ENCODE measurements at regions not wholly inside any gene's neighbourhood (a gene's known extent, or its start where the extent isn't known, plus 50 kb on each side); places are given as distances from the start of the nearest gene placed in this dataset.
"Not testable (repeated sequence)": the region's sequence is repeated elsewhere in the genome, so short reads cannot be mapped to it uniquely, and the experiment has no call there.

DNA sequence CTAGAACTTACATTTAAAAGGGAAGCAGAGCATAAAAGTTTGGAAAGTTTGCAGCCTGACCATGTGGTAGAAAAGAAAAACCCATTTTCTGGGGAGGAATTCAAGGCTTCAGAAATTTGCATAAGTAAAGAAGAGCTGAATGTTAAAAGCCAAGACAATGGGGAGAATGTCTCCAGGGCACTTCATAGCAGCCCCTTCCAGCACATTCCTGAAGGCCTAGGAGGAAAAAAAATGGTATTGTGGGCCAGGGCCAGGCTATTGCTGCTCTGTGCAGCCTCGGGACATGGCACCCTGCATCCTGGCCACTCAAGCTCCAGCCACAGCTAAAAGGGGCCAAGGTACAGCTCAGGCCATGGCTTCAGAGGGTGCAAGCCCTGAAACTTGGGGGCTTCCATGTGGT is 474.2 kb upstream of the MDGA2 start:
- not testable (repeated sequence) for DNase-seq

DNA sequence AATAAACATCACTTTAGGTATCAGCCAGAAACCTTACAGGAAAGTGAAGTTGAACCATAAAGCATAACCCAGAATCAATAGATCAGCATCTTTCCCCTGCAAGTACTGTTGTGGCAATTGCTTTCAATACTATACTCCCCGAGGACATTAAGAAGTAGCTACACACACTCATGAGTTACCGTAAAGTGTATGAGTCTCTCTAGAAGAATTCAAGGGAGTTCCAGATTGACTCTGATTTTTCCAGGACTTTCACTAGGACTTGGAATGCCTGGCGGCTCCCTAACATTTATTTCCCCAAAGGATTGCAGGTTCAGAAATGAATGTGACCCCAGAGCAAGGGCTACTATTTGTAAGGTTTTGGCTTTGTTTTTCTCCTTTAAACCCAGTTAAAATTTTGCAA is 465.4 kb upstream of the MDGA2 start:
- no peak for DNase-seq

DNA sequence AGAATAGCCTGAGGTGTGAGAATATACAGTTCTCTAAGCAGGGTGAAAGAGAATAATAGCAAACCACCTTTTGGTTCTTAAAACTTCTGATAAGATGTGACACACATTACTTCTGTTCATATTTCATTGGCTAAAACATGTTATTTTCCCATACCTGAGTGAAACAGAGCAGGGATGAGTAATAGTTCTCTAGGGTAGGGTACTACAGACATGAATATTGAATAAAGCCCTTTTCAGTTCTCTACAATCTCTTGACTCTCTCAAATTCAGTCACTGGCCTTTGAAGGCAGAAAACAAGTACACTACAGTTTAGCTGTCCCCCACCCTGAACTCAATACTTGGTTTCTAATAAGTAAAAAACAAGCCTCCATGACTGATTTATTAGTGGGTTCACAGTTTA is 454.1 kb upstream of the MDGA2 start:
- DNase-seq, result no peak

DNA sequence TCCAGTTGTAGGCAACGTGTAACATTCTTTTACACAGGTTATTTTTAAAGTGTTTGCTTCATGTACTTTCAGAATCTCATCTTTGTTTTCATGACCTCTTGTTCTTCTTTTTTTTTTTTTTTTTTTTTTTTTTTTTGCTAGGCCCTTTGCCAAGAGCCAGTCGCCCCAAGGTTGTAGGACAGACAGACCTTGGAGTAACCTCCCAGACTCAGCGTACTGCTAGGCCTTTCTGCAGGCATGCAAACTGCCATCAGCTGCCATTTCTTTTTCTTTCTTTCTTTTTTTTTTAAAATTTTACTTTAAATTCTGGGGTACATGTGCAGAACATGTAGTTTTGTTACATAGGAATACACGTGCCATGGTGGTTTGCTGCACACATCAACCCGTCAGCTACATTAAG is 452.3 kb upstream of the MDGA2 start:
- no peak for DNase-seq

DNA sequence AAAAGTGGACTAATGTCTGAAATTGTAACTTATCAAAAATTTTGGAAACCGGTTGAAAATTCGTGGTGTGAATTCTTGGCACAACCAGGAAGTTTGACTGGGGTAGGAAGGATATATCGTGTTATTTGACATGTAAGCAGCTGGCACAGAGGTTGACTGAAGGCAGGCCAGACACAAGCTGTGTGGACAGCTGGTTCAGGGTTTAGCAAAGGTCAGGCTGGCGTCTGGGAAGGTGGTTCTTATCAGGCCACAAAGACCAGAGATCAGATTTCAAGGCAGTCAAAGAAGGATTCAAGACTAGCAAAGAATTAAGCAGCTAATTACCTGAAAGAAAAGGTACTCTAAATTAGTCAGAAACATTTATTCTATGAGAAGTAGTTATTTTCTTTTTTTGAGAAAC is 450.2 kb upstream of the MDGA2 start:
- no peak for DNase-seq

DNA sequence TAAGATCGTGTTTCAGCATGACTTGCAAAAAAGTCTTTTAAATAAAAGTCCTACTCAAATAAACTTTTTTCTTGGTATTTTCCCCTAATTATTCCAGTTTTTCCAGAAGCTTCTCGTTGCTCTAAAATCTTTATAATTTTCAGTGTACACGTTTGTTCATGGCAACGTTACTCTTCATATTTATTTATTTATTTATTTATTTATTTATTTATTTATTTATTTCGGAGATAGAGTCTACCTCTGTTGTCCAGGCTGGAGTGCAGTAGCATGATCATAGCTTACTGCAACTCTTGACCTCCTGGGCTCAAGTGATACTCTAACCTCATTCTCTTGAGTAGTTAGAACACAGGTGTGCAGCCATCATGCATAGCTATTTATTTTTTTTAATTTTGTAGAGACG is 438.3 kb upstream of the MDGA2 start:
- no peak for DNase-seq

DNA sequence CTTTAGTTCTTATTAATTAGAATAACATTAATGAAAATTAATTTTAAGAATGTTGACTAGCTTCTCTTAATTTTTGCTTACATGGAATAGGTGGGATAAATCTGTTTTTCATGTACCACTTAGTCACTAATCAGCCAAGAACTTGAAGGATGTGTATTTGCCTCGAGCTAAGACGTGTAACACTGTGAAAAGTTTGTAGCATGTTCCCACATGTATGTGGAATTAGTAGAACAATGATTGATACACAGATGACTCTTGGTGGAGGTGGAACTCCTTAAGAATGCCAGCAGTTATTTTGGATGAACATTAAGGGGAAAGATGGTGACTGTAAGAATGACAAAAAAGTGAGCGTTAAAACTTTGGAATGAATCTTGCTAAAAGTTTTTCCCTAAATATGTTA is 435.7 kb upstream of the MDGA2 start:
- no peak for DNase-seq

DNA sequence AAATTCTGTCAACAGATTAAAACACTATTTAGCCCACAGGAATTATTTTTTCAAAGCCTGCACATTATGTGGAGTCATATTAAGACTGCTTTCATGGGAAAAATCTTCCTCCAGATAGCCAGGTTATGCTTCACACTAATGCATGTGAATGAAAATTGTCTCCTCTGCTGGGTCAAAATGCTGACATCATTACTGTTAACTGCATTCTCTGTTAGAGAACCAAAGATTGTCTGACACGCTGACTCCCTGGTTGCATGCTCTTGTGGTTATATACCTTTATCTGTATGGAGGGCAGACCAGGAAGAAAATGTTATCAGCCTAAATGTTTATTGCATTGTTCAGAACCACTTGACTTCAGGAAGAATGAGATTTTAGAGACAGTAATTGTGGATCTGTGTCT is 432.2 kb upstream of the MDGA2 start:
- DNase-seq, result no peak

DNA sequence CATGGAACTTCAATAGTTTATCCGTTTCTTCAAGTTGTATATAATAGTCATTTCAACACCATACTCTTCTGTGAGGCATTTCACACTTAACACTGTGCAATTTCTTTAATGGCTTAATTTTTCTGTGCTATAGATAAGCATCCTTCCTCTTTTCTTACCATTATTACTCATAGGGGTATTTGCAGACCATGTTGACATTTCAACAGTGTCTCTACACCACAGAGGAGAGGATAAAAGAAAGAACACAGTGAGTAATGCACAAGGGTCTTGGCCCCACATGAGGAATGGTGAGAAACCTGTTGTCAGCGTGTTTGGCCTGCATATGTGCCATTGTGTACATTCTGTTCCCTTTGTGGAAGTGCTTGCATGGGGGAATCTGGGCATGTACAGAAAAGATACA is 421.5 kb upstream of the MDGA2 start:
- DNase-seq, result no peak

DNA sequence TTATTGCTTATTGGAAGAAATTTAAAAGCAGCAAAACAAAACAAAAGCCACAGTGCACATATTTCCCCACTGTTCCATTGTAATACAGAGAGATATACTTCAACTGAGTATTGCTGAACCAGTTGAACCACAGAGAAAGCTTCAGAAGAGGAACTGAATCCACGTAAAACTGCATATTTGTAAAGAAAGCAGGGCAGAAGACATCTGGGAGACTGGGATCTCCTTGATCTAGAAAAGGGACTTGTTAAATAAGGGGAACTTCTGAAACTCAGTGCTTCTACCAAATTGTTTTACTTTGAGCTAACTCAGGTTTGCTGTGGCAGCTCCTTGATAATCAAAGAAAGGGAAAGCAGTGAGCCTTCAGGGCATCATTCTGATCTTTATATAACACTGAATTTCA is 411.1 kb upstream of the MDGA2 start:
- DNase-seq, result no peak

DNA sequence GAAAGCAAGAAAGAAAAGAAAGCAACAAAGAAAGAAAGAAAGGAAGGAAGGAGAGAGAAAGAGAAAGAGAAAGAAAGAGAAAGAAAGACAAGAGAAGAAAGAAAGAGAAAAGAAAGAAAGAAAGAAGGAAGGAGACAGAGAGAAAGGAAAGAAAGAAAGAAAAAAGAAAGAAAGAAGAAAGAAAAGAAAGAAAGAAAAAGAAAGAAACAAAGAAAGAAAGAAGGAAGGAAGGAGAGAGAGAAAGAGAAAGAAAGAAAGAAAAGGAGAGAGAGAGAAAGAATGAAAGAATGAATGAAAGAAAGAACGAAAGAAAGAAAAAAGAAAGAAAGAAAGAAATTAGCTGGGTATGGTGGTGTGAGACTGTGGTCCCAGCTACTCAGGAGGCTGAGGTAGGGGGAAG is 400.1 kb upstream of the MDGA2 start:
- DNase-seq, result no peak

DNA sequence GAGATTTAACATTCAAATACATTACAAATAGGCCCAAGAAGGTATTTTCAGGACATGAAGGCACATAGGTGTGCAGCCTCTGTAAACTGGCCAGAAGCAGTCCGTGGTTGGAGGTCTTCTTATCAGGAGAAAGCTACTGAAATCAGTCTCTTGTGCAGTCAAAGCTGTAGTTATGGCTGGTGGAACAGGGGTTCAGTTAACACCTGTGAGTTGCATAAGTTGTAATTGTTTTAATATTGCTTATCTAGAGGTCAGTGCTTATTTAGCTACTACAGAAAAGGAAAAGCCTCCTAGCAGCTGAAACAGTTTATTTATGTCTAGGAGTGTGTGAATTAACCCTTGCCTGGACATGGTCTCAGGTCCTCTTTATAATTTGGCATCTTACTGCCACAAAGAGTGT is 377.6 kb upstream of the MDGA2 start:
- DNase-seq, result no peak

DNA sequence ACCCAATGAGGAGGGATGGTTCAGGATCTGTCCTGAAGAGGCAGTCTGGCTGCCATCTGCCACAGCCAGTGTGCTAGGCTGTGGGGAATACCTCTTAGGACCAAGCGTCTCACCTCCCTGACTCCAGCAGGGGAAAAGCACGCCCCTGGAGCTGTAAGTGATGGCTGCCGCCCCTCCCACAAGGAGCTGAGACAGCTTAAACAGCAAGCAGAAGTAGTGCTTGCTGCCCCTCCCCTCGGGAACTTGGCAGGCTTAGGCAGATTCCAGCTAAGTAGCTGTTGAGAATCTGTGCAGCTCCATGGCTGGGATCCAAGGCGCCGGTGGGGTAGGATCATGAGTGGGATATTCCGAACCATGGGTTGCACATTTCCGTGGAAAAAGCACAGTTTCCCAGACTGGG is 360.4 kb upstream of the MDGA2 start:
- DNase-seq, result no peak

DNA sequence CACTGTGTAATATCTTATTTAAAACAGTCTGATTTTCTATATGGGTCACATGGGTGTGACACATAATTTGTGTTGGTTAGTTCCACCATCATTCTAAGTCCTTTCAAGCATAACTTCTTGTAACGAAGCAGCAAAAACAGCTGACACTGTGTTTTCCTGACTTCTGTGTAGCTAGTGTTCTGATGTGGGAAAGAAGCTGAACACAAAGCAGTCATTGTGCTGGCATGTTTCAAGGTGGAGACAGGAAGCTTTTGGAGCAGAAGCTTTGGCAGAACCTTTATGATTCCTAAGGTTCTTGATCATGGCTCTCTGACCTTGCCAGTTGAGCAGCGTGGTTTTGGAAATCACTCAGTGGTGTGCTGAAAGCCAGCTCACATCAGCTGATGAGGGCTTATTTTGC is 351.7 kb upstream of the MDGA2 start:
- no peak for DNase-seq

DNA sequence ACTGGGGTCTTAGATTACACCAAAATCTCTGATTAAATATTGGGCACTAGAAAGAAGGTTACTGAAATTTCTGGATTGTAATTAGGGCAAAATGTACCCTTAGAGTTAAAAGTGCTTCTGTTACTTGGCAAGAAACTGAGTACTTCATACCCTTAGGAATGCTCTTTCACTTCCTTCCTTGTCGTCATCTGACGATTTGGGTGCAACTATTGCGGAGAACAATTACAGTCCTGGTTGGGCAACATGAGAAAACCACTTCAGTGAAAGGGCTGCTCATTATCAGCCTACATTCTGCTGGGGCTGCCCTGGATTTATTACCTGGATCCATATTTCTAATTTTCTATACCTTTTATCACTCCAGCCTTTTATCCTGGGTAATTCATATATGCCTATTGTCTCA is 348.5 kb upstream of the MDGA2 start:
- DNase-seq, result no peak

DNA sequence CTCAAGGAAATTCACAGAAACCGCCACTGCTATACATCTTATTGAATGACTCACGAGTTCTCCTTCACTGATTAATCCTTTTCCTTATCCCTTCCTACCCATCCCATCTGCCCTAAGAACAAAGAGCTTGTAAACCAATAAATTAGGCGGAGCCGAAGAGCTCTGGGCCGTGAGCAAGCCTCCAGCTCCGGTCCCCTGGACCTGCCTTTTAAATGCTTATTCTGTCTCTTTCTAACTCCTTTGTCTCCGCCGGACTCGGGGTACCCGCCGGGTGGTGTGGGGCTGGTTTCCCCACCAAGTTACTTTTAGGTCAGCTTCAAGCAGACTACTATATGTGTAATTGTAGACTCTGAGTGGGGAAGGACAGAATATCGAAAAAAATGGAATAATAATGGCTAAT is 336.1 kb upstream of the MDGA2 start:
- DNase-seq, result not testable (repeated sequence)

DNA sequence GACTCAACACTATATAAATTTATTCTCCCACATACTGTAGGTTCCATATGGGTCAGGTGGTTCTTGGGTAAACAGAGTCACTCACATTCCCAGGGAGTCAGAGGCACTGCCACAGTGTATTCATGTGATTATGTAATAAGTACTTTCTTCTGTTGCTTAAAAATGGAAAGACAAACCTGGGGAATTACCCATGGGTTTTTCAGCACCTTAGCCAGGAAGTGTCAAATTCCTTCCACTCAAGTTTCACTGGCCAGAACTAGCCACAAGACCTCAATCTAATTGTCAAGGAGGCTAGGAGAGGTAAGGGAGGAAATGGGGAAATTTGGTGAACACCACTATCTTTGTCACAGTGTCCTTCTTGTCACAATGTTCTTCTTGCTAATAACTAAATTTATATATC is 333.2 kb upstream of the MDGA2 start:
- no peak for DNase-seq

DNA sequence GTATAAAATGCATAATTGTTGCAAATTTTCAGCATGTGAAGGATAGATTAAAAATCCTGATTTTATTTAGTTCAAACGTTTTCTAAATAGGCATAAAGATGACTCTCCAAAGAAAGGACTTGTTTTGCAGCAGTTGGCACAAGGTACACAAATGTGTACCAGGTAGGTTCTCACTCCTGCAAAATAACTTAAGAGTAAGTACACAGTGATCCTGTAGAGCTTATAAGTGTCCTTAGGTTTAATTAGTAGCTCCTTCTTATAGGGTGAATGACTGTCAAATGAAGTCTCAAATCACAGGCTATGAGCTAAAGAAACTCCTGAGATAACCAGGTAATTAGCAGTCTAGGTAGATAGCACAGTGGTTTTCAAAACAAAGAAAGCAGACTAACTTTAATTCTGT is 330.6 kb upstream of the MDGA2 start:
- no peak for DNase-seq

DNA sequence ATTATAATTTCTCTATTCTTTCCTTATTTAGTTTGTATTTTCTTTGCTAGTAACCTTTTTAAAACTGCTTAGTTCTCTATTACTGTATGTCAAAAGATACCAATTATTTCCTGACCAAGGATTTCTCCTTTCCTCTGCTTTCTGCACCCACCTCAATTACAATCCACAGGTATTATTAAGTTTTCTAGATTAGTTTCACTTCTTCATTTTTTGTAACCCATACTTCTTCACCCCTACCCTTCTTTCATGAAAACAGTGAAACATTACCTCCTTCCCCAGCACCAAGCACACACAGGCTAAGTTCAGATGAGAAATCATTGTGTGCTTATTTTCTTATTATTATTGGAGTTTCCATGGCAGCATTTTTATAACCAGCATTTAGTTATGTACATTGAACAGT is 318.5 kb upstream of the MDGA2 start:
- no peak for DNase-seq

DNA sequence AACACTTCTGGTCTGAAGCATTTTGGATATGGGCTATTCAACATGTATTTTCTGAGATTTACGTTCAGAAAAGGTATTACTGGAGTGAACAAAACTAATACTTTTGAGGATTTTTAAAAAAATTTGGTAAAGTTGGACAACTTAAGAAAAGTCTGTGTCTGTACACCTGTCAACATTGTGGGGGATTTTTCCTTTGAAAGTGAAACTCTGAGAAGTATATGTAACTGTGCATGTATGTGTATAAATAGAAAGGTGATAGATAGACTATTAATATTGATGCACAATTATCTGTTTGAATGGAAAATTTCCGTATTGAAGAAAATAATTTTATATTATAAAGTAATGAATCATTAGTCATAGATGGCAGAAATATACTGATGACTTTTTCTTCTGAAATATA is 312.8 kb upstream of the MDGA2 start:
- DNase-seq, result no peak

DNA sequence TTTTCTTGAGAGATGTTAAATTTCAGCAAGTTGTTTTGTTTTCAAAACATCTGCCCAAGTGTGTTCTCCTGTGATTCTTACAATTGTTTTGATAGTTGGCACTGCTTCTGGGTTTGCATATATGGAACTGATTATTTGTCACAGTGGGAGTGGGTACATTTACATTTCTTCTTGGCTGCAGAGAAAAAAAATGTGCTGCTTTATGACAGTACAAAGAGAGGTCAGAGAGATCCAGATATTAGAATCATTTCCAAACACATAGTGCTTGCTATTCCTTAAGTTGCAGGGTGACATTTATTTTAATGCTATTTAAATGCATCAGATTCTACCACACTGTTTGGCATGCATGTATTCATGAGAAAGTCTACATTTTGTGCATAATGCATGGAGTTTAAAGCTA is 303.5 kb upstream of the MDGA2 start:
- no peak for DNase-seq

DNA sequence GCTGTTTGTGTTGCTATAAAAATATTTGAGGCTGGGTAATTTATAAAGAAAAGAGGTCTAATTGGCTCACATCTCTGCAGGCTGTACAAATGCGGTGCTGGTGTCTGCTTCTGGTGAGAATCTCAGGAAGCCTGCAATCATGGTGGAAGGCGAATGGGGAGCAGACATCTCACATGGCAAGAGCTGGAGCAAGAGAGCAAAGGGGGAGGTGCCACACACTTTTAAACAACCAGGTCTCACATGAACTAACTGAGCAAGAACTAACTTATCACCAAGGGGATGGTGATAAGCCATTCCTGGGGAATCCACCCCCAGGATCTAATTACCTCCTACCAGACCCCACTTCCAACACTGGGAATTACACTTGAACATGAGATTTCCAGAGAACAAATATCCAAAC is 300.7 kb upstream of the MDGA2 start:
- DNase-seq, result no peak

DNA sequence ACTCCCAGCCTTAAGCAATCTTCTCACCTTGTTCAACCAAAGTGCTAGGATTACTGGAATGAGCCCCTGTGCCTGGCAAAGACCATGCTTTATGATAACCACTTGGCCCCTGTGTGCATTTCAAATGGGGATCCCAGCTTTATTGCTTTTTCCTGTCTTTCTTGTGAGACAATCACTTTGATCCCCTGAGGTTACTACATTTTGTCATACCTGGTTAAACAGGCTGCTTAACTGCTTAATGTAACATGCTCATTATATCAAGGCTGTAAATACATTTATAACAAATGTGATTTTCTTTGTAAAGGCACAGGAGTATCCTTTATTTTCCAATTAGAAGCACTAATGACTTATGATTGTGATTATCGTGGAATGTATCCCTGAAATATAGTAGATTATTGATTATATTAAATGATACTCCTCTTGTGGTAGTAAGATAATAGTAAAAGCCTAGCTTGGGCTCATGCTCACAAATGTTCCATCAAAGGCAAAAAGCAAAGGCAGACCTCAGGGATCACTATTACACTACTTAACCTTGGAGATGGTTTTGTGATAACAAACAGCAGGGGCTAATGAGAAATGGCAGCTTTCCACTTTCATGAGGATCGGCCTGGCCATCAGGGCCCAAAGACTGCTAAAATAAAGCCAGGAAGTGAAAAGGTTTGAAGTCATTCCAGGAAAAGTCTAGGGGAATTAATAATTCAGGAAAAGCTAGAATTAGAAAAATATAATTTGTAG is 290.8 kb upstream of the MDGA2 start:
- no peak for DNase-seq

DNA sequence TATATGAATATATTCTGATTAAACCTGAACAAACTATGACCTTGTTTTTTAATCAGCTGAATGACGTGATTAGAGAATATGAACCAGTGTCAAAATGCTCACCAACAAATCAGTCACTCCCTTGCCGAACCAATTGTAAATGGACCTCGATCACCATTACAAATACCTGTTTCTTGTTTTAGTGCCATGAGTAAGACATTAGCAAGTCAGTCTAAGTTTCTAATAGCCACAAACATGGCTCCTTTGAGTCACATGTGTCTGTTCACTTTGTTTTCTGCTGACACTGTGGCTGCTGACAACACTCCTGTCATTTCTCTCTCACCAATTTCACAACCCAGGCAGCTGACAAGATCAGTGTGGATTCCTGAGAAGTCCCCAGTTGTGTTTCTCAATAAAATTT is 286.2 kb upstream of the MDGA2 start:
- DNase-seq, result no peak

DNA sequence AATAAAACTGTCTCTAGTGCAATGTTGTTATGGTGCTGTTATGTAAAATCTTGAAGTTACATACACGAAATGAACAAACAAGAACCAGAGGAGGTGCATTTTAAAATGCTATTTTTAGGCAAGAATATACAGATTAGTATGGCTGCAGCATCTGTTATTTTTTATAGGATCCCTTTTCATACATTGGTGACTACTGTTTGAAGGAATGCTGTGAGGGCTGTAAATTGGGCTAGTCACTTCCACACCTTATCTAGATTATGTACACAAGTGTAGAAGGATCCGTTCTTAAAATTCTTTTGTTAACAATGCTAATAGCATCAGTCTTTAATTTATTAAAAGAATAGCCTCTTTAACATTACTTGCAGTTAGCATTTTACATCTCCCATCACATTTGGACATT is 284.3 kb upstream of the MDGA2 start:
- no peak for DNase-seq

DNA sequence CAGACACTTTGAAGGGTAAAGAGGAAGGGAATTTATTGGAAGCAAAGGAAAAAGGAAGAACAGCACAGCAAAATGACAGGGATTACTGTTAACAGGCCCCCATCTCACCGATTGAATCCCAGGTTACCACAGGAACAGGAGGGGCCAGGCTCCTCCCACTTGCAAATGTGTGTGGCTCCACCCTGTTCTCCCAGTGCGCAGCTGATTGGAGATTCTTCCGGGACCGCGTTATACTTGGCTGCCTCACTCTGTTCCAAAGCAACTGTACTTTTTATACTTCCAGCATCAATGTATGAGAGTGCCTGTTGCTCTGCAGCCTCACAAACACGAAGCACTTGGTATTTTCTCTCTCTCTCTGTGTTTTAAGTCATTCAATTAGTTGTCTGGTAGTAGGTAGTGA is 273.6 kb upstream of the MDGA2 start:
- DNase-seq, result no peak
